ENCODE measurements at regions not wholly inside any gene's neighbourhood (a gene's known extent, or its start where the extent isn't known, plus 50 kb on each side); places are given as distances from the start of the nearest gene placed in this dataset.

GRCh38 chr9:12614488-12614887, 78.7 kb upstream of the TYRP1 start:
- TF ChIP-seq EP300 (IDR thresholded peaks at IDR 0.05) (no peak), POLR2A (IDR thresholded peaks at IDR 0.05) (no peak), POLR2AphosphoS5 (IDR thresholded peaks at IDR 0.05) (no peak)
- TF ChIP-seq, protein P1, sequence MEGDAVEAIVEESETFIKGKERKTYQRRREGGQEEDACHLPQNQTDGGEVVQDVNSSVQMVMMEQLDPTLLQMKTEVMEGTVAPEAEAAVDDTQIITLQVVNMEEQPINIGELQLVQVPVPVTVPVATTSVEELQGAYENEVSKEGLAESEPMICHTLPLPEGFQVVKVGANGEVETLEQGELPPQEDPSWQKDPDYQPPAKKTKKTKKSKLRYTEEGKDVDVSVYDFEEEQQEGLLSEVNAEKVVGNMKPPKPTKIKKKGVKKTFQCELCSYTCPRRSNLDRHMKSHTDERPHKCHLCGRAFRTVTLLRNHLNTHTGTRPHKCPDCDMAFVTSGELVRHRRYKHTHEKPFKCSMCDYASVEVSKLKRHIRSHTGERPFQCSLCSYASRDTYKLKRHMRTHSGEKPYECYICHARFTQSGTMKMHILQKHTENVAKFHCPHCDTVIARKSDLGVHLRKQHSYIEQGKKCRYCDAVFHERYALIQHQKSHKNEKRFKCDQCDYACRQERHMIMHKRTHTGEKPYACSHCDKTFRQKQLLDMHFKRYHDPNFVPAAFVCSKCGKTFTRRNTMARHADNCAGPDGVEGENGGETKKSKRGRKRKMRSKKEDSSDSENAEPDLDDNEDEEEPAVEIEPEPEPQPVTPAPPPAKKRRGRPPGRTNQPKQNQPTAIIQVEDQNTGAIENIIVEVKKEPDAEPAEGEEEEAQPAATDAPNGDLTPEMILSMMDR (IDR thresholded peaks at IDR 0.05) = no peak
- H3K27me3 ChIP-seq = no peaks in the 10 kb centered on the region
- no peaks in the 10 kb centered on the region for H3K36me3 ChIP-seq
- 58 to 70% methylated on average over 3 of the region's 3 CpGs for WGBS, 2 donors (ENCODE audit: low coverage in 1 of 2)
- no peaks in the 10 kb centered on the region for H3K9me3 ChIP-seq
- H3K4me1 ChIP-seq = no peaks in the 10 kb centered on the region
- no peak overlapping the region for H3K27ac ChIP-seq
- no peak for ATAC-seq
- H3K4me3 ChIP-seq = no peak overlapping the region

- no peak overlapping the region for H3K27ac ChIP-seq
- TF ChIP-seq EP300 (IDR thresholded peaks at IDR 0.05) (no peak), POLR2AphosphoS5 (IDR thresholded peaks at IDR 0.05) (no peak), POLR2A (IDR thresholded peaks at IDR 0.05) (no peak)
- H3K4me3 ChIP-seq = no peak overlapping the region
- H3K9me3 ChIP-seq = no peaks in the 10 kb centered on the region
- no peaks in the 10 kb centered on the region for H3K4me1 ChIP-seq
- no peaks in the 10 kb centered on the region for H3K27me3 ChIP-seq
- no peaks in the 10 kb centered on the region for H3K36me3 ChIP-seq
- ATAC-seq = no peak
- 55 to 65% methylated on average over 2 of the region's 2 CpGs for WGBS, 2 donors (ENCODE audit: low coverage in 1 of 2)
Observed at GRCh38 chr9:12618956-12619355, 74.2 kb upstream of the TYRP1 start.

DNA sequence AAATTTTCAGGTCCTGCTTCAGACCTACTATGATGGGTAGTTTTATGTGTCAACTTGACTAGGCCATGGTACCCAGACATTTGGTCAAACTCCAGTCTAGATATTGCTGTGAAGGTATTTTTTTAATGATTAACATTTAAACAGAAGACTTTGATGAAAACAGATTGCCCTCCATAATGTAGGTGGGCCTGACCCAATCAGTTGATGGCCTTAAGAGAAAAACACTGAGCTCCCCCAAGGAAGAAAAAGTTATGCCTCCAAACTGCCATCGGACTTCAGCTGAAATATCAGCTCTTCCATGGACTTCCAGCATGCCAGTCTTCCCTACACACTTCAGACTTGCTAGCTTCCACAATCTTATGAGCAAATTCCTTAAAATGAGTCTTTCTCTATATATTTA, 67.3 kb upstream of the TYRP1 start:
- H3K4me3 ChIP-seq = no peak overlapping the region
- H3K4me1 ChIP-seq = no peaks in the 10 kb centered on the region
- TF ChIP-seq EP300 (IDR thresholded peaks at IDR 0.05) (no peak), POLR2AphosphoS5 (IDR thresholded peaks at IDR 0.05) (no peak), POLR2A (IDR thresholded peaks at IDR 0.05) (no peak)
- TF ChIP-seq, protein P1 (IDR thresholded peaks at IDR 0.05) = no peak
- no peak overlapping the region for H3K27ac ChIP-seq
- H3K36me3 ChIP-seq = no peaks in the 10 kb centered on the region
- H3K9me3 ChIP-seq = no peaks in the 10 kb centered on the region
- no peak for ATAC-seq
- H3K27me3 ChIP-seq = no peaks in the 10 kb centered on the region
- 71 to 85% methylated on average over 1 of the region's 1 CpG for WGBS, 2 donors (ENCODE audit: low coverage in 1 of 2)

DNA sequence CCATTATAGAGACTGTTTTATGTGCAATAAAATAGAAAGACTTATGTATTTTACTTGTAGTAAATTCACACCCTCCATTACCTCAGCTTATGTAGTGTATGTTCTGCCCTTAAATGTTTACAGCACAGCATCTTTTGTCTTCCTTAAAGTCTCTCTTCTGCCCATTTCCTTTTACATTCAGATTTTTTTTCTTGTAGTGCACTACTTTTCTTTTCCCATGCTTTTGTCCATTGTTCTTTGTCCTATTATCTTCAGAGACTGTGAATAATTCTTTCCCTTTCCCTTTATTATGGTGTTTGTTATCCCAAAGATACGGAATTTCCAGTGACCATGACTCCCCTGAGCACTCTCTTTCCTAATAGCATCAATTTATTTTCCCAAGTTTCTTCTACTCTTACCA, 66.1 kb upstream of the TYRP1 start:
- no peak for TF ChIP-seq EP300 (IDR thresholded peaks at IDR 0.05)
- TF ChIP-seq POLR2A (IDR thresholded peaks at IDR 0.05) = no peak
- TF ChIP-seq, protein P1 (IDR thresholded peaks at IDR 0.05) = no peak
- no peak for TF ChIP-seq POLR2AphosphoS5 (IDR thresholded peaks at IDR 0.05)
- no peaks in the 10 kb centered on the region for H3K4me1 ChIP-seq
- 44 to 83% methylated on average over 1 of the region's 1 CpG for WGBS, 2 donors (ENCODE audit: low coverage in 1 of 2)
- H3K27me3 ChIP-seq = no peaks in the 10 kb centered on the region
- H3K9me3 ChIP-seq = no peaks in the 10 kb centered on the region
- no peak for ATAC-seq
- no peaks in the 10 kb centered on the region for H3K36me3 ChIP-seq
- no peak overlapping the region for H3K27ac ChIP-seq
- H3K4me3 ChIP-seq = no peak overlapping the region

- H3K36me3 ChIP-seq = no peaks in the 10 kb centered on the region
- 77 to 96% methylated on average over 1 of the region's 1 CpG for whole genome bisulfite sequencing, 2 donors (ENCODE audit: low coverage in 1 of 2)
- H3K9me3 ChIP-seq = no peaks in the 10 kb centered on the region
- H3K4me1 ChIP-seq = no peaks in the 10 kb centered on the region
- H3K27me3 ChIP-seq = no peaks in the 10 kb centered on the region
- H3K4me3 ChIP-seq = no peak overlapping the region
- ATAC-seq = no peak
- H3K27ac ChIP-seq = no peak overlapping the region
- TF ChIP-seq POLR2AphosphoS5 (IDR thresholded peaks at IDR 0.05) = no peak
- no peak for TF ChIP-seq POLR2A (IDR thresholded peaks at IDR 0.05)
- TF ChIP-seq, protein P1 (IDR thresholded peaks at IDR 0.05) = no peak
- no peak for TF ChIP-seq EP300 (IDR thresholded peaks at IDR 0.05)
Observed at GRCh38 chr9:12628546-12628945, 64.6 kb upstream of the TYRP1 start.

Data from gastroesophageal sphincter (tissue), 4 donors.